ENCODE measurements at regions not wholly inside any gene's neighbourhood (a gene's known extent, or its start where the extent isn't known, plus 50 kb on each side); places are given as distances from the start of the nearest gene placed in this dataset.

GRCh38 chr5:2186472-2187015 is 303.8 kb upstream of the IRX4 start:
- no peak for ATAC-seq
- H3K36me3 ChIP-seq = no peaks in the 10 kb centered on the region
- H3K4me1 ChIP-seq = no peaks in the 10 kb centered on the region
- DNase-seq = no peak
- H3K27ac ChIP-seq = no peak overlapping the region
- no peaks in the 10 kb centered on the region for H3K27me3 ChIP-seq (ENCODE audit: low read depth)
- no peak for TF ChIP-seq CTCF (IDR thresholded peaks at IDR 0.05)
- H3K9me3 ChIP-seq = no peaks in the 10 kb centered on the region
- H3K4me3 ChIP-seq = no peak overlapping the region
- intact Hi-C loops (cut with DNase I) = no loop called here

DNA sequence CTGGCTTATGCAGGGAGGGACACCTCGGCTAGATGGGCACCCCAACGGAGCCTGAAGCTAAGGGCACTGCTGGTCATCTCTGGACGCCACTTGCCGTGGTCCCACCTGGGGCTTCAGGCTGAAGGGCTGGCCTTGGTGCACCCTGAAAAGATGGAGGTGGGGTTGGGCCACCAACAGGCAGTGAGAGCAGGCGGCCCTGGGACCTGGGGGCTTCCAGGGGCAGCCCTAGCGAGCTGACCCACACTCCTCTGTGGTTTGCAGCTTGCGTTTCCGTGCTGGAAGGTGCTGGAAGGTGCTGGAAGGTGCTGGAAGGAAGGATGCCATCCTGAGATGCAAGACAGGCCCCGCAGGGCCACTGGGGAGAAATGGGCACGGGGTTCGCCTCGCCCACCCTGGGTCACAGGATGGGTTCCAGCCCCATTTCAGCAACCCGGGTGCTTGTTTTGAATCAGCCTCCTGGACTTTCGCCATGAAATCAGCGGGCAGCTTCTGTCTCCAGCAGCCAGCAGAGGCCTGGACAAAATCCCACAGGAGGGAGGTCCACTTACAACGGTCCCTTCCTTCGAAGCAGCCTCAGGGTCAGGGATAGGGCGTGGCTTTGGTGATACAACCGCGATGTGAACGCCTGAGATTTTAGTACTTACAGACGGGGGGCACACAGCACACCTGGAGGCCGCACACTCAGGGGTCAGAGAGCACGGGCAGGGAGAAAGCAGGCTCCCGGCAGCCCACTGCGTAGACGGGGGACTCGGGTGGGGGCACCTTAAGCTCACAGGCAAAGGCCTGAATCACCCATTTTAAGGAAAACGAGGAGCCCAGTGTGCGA is 303.1 kb upstream of the IRX4 start:
- ATAC-seq = no peak
- Histone ChIP-seq H3K4me3 (no peak overlapping the region), H3K27me3 (ENCODE audit: low read depth) (no peaks in the 10 kb centered on the region), H3K36me3 (no peaks in the 10 kb centered on the region), H3K27ac (no peak overlapping the region), H3K9me3 (no peaks in the 10 kb centered on the region), H3K4me1 (no peaks in the 10 kb centered on the region)
- no peak for DNase-seq
- TF ChIP-seq CTCF (IDR thresholded peaks at IDR 0.05) = no peak
- intact Hi-C loops (cut with DNase I) = no loop called here

DNA sequence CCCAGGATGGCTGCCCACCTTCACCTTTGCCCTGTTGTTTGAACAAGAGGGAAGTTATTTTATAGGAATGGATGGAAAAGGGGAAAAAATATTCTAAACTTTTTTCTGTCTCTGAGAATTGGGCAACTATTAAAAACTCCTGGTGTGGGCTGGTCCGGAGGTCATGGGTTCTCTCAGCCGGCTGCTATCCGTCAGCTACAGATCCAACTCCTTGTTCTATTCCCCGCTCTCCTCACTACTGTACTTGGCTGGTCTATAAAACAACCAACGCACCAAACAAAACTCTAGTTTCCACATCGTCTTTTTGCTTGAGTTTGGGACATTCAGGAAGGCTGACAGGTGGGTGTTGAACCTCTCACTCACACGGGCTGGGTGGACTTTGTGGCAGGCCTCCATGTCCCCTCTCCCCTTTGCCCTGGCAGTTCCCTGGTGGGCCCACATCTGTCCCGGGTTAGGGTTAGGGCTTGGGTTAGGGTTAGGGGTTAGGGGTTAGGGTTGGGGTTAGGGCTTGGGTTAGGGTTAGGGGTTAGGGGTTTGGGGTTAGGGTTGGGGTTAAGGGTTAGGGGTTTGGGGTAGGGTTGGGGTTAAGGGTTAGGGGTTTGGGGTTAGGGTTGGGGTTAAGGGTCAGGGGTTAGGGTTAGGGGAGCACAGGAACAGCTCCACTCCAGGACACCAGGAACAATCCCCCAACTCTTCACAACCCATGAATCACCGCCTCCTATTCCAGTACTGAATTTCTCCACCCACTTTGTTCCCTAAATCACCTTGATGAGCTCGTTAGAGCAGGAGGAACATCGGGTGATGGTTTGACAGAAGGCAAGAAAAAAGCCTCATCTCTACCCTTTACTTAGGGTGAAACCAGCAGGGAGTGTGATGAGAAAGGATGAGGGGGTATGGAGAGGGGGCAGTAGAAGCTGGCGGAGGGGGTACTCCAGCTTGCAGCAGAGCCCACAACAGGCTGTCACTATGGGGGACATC is 302.1 kb upstream of the IRX4 start:
- intact Hi-C loops (cut with DNase I) = no loop called here
- ATAC-seq (peak; percentile 57 to 58), DNase-seq (no peak)
- no peak for TF ChIP-seq CTCF (IDR thresholded peaks at IDR 0.05)
- Histone ChIP-seq H3K27me3 (ENCODE audit: low read depth) (no peaks in the 10 kb centered on the region), H3K36me3 (no peaks in the 10 kb centered on the region), H3K4me3 (no peak overlapping the region), H3K4me1 (no peaks in the 10 kb centered on the region), H3K9me3 (no peaks in the 10 kb centered on the region), H3K27ac (peak overlapping the region; percentile 37)

GRCh38 chr5:2184026-2184366 is 301.3 kb upstream of the IRX4 start:
- Histone ChIP-seq H3K9me3 (no peaks in the 10 kb centered on the region), H3K36me3 (no peaks in the 10 kb centered on the region), H3K27me3 (ENCODE audit: low read depth) (no peaks in the 10 kb centered on the region), H3K27ac (peak overlapping the region; percentile 37), H3K4me1 (no peaks in the 10 kb centered on the region), H3K4me3 (no peak overlapping the region)
- intact Hi-C loops (cut with DNase I) = no loop called here
- no peak for TF ChIP-seq CTCF (IDR thresholded peaks at IDR 0.05)
- peak in 1 of 2 donors; percentile 17 for ATAC-seq
- no peak for DNase-seq

DNA sequence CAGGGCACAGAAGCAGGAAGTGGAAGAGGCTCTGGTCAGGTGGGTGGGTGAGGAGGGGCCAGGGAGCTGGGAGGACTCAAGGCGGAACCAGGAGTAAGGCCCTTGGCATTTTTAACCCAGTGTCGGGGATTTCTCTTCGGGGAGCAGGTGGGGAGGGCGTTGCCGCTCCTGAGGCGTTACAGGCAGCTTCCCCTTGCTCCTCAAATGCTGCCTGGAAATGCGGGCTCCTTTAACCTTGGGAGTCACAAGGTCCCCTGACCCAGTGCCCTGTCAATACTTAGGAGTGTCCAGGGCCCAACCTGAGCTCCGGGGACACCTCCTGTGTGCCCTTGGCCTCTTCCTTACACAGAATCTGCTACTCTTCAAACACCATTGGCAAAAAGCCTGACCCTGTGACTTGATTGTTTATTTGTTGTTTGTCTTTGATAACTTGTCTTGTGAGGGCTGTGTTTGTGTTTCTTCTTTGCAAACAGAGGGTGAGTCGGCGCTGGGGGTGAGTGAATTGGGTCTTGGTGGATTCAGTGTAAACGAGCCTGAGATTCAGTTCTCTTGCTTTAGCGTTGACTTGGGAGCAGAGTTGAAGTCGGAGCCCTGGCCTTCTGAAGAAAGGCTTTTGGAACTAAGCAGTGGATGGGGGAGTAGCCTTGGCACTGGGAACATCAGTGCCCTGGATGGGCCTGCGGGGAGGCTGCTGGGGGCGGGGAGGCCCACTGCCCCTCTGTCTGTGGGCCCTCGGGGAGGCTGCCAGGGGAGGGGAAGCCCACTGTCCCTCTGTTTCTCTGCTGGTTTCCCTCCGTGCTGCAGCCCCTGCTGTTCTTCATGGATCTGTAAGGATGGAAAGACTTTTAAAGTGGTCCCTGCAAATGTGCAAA is 300.7 kb upstream of the IRX4 start:
- no peaks in the 10 kb centered on the region for H3K9me3 ChIP-seq
- TF ChIP-seq CTCF (IDR thresholded peaks at IDR 0.05) = no peak
- H3K4me3 ChIP-seq = no peak overlapping the region
- H3K27me3 ChIP-seq (ENCODE audit: low read depth) = no peaks in the 10 kb centered on the region
- no peak for ATAC-seq
- intact Hi-C loops (cut with DNase I) = no loop called here
- H3K36me3 ChIP-seq = no peaks in the 10 kb centered on the region
- H3K27ac ChIP-seq = peak overlapping the region; percentile 37
- no peak for DNase-seq
- H3K4me1 ChIP-seq = no peaks in the 10 kb centered on the region

Data from lower lobe of right lung (tissue), 2 donors.